GM12872 (cell line): ENCODE measurements at regions not wholly inside any gene's neighbourhood (a gene's known extent, or its start where the extent isn't known, plus 50 kb on each side); places are given as distances from the start of the nearest gene placed in this dataset.

Experiments
- TF ChIP-seq, protein P1 (sequence below): IDR thresholded peaks from 3 replicates; pipeline ENCODE4 v1.5.1; 2011; ENCODE audit warnings: low read depth, mild to moderate bottlenecking, low read length, moderate library complexity; ENCODE audit not compliant: insufficient read depth

DNA sequence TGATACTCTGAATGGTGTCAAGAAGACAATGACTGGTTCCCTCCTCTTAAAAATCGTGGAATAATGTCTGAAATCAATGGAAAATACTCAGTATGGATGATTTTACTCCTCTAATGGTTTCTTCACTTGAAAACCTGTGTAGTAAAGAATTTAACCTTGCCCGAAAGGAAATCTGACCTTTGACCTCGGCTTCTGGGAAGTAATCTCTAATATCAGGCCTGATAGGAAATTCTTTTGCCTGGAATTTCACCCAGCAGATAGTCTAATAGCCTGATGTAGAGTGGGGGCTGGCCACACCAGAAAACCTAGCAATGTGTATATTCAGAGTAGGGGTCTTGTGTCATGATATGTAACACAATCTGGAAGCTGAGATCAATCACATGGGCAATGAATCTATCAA, 91.5 kb upstream of the GOLIM4 start:
- TF ChIP-seq, protein P1, sequence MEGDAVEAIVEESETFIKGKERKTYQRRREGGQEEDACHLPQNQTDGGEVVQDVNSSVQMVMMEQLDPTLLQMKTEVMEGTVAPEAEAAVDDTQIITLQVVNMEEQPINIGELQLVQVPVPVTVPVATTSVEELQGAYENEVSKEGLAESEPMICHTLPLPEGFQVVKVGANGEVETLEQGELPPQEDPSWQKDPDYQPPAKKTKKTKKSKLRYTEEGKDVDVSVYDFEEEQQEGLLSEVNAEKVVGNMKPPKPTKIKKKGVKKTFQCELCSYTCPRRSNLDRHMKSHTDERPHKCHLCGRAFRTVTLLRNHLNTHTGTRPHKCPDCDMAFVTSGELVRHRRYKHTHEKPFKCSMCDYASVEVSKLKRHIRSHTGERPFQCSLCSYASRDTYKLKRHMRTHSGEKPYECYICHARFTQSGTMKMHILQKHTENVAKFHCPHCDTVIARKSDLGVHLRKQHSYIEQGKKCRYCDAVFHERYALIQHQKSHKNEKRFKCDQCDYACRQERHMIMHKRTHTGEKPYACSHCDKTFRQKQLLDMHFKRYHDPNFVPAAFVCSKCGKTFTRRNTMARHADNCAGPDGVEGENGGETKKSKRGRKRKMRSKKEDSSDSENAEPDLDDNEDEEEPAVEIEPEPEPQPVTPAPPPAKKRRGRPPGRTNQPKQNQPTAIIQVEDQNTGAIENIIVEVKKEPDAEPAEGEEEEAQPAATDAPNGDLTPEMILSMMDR, result no peak

DNA sequence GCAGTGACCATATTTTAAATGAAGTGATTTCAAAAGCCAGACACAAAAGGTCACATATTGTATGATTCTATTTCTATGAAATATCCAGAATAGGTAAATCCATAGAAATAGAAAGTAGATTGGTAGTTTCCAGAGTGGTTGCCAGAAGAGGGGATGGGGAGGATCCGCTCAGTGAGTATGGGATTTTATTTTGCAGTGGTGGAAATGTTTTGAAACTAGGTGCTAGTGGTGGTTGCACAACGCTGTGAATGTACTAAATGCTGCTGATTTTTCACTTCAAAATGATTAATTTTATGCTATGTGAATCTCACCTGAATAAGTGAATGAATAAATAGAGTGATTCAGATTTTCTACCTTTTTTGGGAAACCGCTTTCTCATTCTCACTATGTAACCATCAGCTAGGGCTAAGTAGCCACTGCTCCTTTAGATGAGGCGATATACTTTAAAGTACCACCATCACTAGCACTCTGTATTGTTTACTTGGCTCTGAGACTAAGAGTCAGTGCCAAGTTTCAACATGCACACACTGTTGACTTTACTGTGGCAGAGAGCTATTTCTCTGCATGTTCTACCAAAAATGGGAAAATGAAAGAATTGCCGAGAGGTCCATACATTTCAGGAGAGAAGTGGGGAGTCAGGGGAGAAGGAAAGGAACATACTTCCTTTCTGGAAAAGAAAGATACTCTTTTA, 90.7 kb upstream of the GOLIM4 start:
- TF ChIP-seq, protein P1, result no peak

DNA sequence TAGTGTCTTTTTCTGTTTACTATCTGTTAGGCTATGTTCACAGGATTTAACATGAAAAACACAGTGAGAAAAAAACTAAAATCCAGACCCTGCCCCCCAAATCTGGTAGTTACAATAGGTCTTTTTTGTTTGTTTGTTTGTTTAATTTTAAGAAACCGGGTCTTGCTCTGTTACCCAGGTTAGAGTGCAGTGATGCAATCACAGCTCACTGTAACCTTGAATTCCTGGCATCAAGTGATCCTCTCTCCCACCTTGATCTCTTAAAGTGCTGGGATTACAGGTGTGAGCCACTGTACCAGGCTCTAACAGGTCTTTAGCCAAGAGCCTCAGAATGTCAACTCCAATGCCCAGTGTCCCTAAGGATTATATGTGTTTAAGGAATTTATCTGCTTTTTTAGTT, 88.0 kb upstream of the GOLIM4 start:
- TF ChIP-seq, protein P1, result no peak

DNA sequence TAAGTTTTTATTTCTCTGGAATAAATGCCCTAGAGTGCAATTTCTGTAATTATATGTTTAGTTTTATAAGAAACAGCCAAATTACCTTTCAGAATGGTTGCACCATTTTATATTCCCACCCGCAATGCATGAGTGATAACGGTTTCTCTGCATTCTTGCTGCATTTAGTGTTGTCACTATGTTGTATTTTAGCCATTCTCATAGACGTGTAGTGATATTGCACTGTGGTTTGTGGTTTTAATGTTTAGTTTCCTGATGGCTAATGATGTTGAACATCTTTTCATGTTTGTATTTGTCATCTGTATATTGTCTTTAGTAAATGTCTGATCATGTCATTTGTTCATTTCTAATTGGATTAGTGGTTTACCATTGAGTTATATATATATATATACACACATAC, 73.0 kb upstream of the GOLIM4 start:
- TF ChIP-seq, protein P1, result no peak

DNA sequence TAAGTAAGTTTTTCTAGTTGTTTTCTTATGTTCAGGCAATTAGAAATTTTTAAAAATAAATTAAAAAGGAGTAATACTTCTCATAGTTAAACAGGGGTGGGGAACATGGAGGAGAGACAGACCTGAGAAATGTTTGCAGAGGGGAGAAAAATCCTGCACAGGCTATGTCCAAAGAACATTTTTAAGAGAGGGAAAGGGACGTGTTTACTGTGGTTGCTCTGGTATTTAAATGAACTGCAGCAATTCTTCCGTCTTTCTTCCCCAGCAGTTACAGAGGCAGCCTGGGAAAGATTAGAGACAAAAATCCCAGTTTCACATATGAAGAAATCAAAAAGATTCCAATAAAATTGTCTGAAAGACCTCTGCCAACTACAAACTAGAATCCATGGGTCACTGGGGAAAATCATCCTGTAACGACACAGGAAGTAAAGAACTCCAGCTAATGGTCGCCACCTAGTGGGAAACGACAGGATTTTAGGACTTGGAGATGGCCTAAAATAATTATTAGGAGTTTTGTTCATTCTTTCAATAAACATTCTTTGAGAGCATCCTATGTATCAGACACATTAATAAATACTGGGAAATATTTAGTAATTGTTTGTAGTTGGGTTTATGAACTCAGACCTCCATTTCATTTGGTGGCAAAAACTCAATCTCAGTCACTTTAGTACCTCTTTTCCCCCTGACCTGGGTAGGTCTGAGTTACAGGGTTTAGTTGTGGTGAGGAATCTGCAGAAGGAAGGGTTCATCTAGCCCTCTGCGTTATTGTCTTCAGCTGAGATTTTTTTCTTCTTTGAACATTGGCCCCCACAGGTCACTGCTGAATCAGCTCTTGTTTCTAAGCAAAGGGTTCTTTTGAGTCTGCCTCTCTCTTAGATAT, 69.9 kb upstream of the GOLIM4 start:
- TF ChIP-seq, protein P1, result peak; percentile 60; the same call in 2 of the 3 replicates

DNA sequence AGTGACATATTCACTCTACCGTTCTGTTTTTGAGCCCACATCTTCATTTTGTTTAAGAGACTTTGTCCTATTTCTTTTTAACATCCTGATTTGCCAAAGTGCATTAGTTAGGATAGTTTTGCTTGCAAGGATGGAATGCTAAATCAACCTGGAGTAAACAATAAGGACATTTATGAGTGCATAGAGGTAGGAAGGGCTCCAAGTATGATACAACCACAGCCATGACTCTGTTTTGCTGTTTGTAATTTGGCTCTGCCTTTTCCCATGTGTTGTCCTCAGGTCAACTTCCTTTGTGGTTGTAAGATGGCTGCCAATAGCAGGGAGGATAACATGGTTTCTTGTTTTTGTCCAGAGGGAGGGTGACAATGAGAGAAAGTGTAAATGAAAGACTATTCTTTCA, 66.4 kb upstream of the GOLIM4 start:
- TF ChIP-seq, protein P1, result no peak

DNA sequence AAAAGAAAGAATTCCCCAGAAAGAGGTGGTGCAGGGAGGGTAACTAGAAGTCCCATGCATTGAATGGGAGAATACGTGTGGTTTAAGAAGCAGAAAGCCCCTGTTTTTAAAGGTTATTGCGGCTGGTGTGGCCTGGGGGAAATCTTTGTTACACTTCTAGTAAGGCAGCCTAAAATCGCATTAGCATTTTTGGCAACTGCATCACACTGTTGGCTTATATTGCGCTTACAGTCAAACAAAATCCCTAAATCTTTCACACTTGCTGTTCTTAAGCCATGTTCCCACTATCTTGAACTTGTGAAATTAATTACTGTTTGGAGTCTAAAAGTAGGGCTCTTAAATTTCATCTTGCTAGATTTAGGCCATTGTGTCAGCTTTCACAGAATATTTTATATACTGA, 66.0 kb upstream of the GOLIM4 start:
- TF ChIP-seq, protein P1, result no peak
